GM18907 (cell line): ENCODE measurements at regions not wholly inside any gene's neighbourhood (a gene's known extent, or its start where the extent isn't known, plus 50 kb on each side); places are given as distances from the start of the nearest gene placed in this dataset.

Experiments
- ATAC-seq: cut with Tn5 transposase; IDR thresholded peaks from one replicate; pipeline ENCODE4 v1.9.1; 2021; ENCODE audit warnings: mild to moderate bottlenecking, moderate library complexity; ENCODE audit not compliant: unreplicated experiment

- no peak for ATAC-seq
Measured at GRCh38 chr10:61841338-61841875, 60.1 kb upstream of the ARID5B start.

DNA sequence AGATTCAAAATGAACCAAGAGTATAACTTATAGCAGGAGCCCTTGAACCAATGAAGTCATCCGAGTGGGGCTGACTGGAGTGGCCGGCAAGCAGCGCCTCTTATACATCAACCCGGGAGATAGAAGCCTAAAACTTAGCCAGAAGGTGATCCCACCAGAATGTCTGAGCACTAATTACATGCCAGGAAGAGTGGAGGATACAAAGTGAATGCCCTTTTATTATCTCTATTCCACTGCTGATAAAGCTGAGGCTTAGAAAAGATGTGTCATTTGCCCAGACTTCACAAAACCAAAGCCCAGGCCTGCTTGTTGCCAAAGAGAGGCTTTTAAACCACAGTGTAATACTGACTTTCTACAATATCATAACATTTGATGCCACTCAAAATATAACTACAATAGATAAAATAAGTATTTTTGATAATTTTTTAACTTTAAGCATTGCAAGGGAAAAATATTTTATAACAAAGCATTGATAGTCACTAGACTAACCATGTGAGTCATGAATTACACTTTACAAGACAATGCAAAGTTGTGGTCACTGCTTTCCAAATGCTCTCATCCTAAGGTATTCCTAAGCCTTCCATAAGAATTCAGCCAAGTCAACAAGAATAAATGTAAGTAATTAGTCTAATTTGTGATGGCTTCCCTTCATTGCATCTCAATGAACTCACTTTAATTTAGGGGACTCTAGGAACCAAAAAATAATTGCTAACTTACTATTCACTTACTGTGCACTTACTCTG lies 58.6 kb upstream of the ARID5B start:
- ATAC-seq = no peak

DNA sequence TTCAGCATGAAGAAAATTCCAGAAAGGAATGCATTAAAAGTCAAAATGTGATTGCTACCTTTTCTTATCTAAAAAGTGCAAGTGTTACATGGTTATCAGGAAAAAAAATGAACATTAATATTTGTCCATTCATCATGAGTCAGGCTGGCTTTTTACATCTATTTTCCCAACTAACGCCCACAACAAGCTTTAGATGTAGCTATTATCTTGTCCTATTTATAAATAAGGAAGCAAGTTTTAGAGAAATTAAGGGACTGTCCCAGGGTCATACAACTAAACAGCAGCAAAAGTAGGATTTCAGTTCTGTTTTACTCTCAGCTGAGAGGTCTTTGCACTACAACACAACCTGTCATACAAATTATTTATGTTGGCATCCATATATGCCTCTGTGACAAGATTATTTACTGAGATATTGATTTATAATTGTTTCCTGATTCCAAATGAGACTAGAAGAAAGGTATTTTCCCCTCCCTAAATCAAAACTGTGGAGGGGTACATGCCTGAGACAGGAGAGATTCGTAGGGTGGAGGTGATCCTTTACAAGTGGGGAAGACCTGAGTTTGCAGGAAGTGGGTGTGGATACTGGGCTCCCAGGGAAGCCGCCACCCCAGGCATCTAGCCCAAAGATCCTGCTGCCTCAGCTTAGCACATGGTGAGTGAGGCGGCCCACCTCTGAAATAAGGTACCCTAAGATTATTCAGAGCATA lies 57.2 kb upstream of the ARID5B start:
- ATAC-seq = no peak

DNA sequence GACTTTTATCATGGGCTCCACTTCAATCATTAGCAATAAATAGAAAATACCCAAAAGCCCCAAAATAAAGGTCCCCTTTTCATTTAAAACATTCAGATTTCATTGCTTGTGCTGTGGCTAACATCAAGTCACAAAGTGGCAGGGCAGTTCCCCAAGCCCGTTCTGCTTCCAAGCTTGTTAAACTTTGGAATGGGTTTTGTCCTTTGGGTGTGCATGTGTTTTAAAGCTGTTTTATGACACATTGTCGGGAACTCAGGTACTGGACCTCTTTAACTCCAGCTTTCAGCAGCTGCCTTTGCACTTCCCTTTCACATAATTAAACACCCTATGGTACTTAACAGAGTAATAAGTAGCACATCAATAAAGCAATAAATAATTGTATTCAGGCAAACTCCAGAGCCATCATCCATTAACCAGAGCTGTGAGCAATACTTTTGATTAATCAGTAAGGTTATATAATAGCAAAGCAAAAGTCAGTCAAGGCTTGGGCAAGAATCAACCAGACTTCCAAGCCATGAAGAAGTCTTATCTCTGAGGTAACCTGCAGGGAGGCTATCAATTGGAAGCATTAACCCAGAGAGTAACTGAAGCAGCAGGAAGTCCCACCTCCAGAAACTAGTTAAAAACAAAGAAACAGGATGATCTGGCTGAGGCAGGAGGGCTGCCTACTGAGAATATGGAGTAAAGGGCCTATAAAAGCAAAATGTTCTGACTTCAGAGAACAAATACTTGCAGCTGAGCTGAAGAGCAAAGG lies 56.1 kb upstream of the ARID5B start:
- ATAC-seq = no peak

DNA sequence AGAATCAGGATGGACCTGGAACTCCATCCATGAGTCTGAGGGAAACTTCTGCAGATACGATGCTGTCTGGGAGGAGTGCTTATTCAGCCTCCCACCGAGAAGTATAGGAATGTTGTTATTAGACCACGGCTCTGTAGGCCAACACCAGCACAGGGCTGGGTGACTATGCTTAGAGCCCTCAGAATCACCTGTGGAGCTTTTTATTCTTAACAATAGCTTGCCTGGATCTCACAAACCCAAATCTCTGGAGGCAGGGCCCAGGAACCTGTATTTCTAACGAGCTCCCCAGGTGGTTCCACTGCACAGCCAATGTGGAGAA lies 55.6 kb upstream of the ARID5B start:
- no peak for ATAC-seq

DNA sequence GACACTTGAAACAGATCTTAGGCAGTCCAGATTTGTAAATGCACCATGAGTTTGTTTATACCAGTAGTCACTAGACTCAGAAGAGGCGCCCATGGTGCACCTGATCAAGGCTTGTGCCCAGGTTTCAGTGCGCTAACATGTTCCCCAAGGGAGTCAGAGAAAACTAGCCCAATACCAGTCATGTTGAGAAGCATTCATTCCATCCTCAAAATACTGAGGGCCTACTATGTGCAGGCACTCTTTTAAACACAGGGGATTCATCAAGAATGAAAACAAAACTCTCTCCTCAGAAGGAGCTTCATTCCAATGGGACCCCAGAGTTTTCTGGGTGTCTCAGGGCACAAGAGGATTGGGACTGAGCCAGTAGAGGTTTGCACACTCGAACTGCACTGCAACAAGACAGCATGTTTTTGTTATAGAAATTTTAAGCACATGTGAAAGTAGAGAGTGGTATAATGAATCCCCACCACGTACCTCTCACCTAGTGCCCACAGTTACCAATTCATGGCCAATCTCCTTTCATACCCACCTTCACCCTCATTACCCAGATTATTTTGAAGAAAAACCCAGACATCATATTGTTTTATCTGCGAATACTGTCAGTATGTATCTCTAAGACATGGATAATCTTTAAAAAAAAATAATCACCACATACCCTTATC lies 55.0 kb upstream of the ARID5B start:
- no peak for ATAC-seq

DNA sequence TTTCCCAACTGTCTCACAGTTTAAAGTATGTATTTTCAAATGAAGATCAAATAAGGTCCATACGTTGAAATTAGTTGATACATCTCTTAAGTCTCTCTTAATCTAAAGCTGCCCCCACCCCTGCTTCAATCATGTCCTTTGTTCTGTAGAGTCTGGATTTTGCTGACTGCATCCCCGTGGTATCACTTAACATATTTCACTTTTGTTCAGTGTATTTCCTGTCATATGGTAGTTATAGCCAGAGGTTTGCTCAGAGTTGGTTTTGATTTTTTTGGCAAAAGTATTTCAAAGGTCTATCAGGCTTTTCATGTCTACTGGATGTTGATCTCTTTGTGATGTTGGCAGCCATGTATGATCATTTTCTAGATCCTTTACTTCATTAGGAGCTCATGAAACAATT lies 54.4 kb upstream of the ARID5B start:
- no peak for ATAC-seq

DNA sequence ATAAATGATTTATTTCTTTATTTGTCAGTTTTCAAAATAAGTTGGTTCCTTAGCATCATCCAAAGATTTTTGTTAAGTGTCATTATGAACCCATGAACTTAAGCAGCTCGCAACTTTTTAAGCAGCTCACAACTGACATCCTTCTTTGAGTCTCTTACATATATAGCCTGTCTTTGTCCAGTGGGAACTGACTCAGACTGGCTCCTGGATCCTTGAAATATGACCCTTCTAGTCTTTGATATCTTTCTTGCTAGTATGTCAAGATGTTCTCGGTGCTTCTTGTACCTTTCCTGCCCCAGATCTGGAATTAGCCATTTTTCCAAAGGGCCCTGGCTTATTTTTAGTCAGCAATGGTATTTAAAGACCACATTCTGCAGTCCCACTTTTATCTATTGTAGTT lies 53.9 kb upstream of the ARID5B start:
- ATAC-seq = no peak

GRCh38 chr10:61850376-61850775 lies 51.1 kb upstream of the ARID5B start:
- no peak for ATAC-seq
